Nephron (organoid): ENCODE measurements at regions not wholly inside any gene's neighbourhood (a gene's known extent, or its start where the extent isn't known, plus 50 kb on each side); places are given as distances from the start of the nearest gene placed in this dataset.

ENCODE experiments used
- H3K27ac Mint-ChIP-seq, 3 experiments: 2 replicates each; pipeline ENCODE4 v1.8.0; 2020; ENCODE audit warnings: mixed read lengths in 3 of 3, mild to moderate bottlenecking in 2 of 3, moderate library complexity in 1 of 3
- H3K27me3 Mint-ChIP-seq: 2 replicates; pipeline ENCODE4 v1.8.0; 2021; ENCODE audit warnings: low read depth, mild to moderate bottlenecking, moderate library complexity, mixed read lengths
- H3K36me3 Mint-ChIP-seq: 2 replicates; pipeline ENCODE4 v1.8.0; 2020; ENCODE audit warnings: low read depth, mixed read lengths
- H3K4me1 Mint-ChIP-seq: 2 replicates; pipeline ENCODE4 v1.8.0; 2020; ENCODE audit warnings: mixed read lengths
- H3K4me3 Mint-ChIP-seq, 3 experiments: 2 replicates each; pipeline ENCODE4 v1.8.0; 2020; ENCODE audit warnings: mild to moderate bottlenecking in 3 of 3, mixed read lengths in 3 of 3, moderate library complexity in 2 of 3
- H3K9me3 Mint-ChIP-seq: 2 replicates; pipeline ENCODE4 v1.8.0; 2020; ENCODE audit warnings: mixed read lengths
- TF ChIP-seq, protein P1 (sequence below), 3 experiments: fragments of 200-600 bp; sonication (generic); IDR thresholded peaks; one replicate each; pipeline ENCODE4 v1.5.0; 2021; ENCODE audit warnings: antibody characterized with exemption in 3 of 3; ENCODE audit not compliant: unreplicated experiment in 3 of 3

DNA sequence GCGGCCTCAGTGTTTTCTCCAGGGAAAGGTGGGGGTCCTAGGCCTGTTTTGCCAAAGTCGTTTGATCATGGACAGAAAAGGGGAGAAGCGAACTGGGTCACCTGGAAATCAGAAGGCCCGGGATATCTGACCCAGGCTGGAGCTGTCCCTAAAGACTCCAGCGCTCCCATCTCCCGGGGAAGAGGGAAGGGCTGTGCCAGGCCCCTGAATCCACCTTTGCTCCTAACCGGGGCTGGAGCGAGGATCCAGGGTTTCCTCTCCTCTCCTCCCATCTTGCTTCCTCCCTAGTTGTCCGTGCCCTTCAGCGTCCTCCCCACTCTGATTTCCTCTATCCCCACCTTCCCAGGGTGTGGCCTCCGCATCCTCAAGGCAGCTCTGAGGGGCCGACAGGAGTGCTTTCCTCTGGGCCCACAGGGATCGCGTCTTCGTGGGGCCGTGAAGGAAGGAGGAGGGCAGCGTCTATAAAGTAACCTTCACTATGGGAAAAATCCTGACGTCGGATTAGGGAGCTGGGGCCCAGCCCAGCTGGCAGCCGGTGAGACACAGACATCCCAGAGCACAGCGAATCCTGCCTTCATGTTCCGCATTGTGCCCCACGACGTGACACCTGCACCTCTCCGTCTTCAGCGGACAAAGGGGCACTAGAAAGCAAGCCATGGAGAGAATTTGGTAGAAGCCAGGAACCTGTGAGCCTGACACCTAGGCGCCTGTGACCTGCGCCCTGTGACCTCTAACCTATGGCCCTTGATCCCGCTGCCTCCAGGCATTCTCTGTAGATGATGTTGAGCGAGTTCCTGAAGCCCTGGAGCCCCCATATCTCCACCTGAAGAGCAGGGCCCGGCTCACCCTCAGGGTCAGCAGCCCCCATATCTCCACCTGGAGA, 212.7 kb upstream of the SALL3 start:
- no peak overlapping the region for H3K4me3 Mint-ChIP-seq
- H3K27ac Mint-ChIP-seq: no peak overlapping the region
- H3K36me3 Mint-ChIP-seq: no peaks in the 10 kb centered on the region
- TF ChIP-seq, protein P1, sequence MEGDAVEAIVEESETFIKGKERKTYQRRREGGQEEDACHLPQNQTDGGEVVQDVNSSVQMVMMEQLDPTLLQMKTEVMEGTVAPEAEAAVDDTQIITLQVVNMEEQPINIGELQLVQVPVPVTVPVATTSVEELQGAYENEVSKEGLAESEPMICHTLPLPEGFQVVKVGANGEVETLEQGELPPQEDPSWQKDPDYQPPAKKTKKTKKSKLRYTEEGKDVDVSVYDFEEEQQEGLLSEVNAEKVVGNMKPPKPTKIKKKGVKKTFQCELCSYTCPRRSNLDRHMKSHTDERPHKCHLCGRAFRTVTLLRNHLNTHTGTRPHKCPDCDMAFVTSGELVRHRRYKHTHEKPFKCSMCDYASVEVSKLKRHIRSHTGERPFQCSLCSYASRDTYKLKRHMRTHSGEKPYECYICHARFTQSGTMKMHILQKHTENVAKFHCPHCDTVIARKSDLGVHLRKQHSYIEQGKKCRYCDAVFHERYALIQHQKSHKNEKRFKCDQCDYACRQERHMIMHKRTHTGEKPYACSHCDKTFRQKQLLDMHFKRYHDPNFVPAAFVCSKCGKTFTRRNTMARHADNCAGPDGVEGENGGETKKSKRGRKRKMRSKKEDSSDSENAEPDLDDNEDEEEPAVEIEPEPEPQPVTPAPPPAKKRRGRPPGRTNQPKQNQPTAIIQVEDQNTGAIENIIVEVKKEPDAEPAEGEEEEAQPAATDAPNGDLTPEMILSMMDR (IDR thresholded peaks at IDR 0.05; ENCODE audit: unreplicated experiment in 3 of 3): no peak
- H3K4me1 Mint-ChIP-seq: no peaks in the 10 kb centered on the region
- peaks cover 32% of the 10 kb centered on the region for H3K27me3 Mint-ChIP-seq
- H3K9me3 Mint-ChIP-seq: peaks cover 3% of the 10 kb centered on the region

DNA sequence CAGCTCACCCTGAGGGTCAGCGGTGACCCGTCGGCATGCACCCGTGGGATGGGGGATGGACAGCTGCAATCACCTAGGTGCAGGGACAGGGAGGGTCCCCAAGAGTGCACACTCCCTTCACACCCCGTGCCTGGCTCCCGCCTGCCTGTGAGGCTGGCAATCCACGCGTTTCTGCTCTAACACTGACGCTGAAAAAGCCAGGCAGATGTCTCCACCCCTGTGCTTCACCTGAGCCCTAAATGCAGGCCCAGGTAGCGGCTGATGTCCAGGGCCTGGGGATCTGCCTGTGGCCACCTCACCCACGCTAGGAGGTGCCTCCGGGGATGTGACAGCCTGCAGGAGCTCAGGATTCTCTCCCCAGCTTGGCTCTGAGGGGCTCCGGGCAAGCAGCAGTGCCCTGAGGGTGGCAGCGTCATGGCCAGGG, 212.0 kb upstream of the SALL3 start:
- no peaks in the 10 kb centered on the region for H3K4me1 Mint-ChIP-seq
- peaks cover 36% of the 10 kb centered on the region for H3K27me3 Mint-ChIP-seq
- no peak overlapping the region for H3K4me3 Mint-ChIP-seq
- TF ChIP-seq, protein P1 (IDR thresholded peaks at IDR 0.05; ENCODE audit: unreplicated experiment in 3 of 3): no peak
- H3K36me3 Mint-ChIP-seq: no peaks in the 10 kb centered on the region
- no peak overlapping the region for H3K27ac Mint-ChIP-seq
- no peaks in the 10 kb centered on the region for H3K9me3 Mint-ChIP-seq

DNA sequence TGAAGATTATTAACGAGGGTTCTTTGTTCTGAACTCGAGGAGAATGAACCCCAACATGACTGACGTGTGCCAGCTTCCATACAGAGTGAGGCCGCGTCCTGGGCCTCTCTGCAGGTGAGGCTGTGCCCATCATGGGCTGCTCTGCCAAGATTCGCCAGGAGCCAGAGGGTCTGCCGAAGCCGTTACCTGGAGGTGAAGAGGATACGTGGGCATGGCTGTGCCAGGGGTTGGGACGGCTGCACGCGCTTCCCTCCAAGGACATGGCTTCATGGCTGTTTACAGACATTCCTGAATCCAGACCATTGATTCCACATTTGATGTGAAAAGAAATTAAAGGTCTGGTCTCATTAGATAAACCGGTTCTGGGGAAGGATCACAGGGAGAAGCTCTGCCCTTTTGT, 211.4 kb upstream of the SALL3 start:
- H3K4me3 Mint-ChIP-seq: no peak overlapping the region
- no peaks in the 10 kb centered on the region for H3K9me3 Mint-ChIP-seq
- TF ChIP-seq, protein P1 (IDR thresholded peaks at IDR 0.05; ENCODE audit: unreplicated experiment in 3 of 3): no peak
- no peaks in the 10 kb centered on the region for H3K36me3 Mint-ChIP-seq
- peaks cover 36% of the 10 kb centered on the region for H3K27me3 Mint-ChIP-seq
- no peak overlapping the region for H3K27ac Mint-ChIP-seq
- H3K4me1 Mint-ChIP-seq: no peaks in the 10 kb centered on the region

DNA sequence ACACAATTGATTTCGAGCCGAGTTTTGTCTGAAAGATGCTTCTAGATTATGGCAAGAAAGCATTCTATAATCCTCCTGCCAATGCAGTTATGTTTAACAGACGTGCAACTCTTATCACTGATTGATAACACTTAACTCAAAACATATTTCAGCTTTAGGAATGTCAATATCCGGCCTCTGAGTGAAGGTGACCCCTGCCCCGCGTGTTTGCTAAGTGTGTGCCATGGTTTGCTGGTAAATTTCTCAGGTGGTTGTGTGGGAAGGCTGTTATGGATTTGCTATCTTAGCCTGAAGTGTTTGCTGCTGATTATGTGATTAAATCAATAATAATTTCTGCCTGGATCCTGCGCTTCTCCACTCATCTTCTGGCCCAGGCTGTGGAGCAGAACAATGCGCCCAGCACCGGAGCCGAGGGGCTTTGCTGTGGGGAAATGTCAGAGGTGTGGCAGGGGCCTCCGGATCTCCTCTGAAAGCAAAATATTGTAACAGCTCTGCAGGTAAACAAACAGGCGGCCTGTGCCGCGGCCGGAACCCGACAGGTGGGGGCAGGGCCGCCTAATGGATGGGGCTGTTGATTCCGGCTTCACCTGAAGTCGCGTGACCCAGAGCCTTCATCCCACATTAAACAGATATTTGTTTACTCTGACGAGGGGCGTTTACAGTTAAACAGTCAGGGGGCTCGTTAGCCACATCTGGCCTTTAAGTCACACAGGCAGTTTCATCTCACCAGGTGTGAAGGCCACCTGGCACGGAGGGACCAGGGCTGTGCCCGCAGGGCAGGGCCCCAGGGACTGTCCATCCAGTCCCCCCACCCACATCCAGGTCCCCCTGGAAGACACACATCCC, 210.7 kb upstream of the SALL3 start:
- H3K4me3 Mint-ChIP-seq: no peak overlapping the region
- H3K4me1 Mint-ChIP-seq: no peaks in the 10 kb centered on the region
- TF ChIP-seq, protein P1 (IDR thresholded peaks at IDR 0.05; ENCODE audit: unreplicated experiment in 3 of 3): no peak
- no peak overlapping the region for H3K27ac Mint-ChIP-seq
- H3K27me3 Mint-ChIP-seq: peaks cover 36% of the 10 kb centered on the region
- no peaks in the 10 kb centered on the region for H3K36me3 Mint-ChIP-seq
- H3K9me3 Mint-ChIP-seq: no peaks in the 10 kb centered on the region

DNA sequence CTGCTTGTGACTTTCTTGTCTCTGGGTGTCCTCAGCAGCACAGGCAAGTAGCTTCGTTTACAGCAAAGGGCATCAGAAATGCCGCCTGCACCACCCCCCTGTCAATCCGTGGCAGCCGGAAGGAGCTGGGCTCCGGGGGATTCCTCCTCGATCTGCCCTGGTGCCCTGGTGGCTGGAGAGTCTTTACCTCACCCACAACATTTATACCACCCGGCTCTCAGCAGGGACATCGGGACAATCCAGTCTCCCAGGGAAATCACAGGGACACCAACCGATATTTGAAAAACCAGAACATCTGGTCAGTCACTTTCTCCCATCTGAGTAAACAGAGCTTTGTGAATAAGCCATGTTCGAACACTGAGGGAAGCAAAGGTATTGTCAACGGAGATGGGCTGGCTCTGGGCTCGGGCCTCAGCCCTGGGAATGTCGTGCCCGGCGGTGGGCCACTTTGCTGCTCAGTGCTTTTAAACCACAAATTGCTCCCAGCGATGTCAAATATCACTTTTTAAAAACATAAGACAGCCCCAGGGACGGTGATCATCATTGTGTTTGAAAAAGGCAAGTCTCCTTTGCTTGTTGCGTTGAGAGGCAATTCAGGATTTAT, 210.0 kb upstream of the SALL3 start:
- H3K27ac Mint-ChIP-seq: no peak overlapping the region
- TF ChIP-seq, protein P1 (IDR thresholded peaks at IDR 0.05; ENCODE audit: unreplicated experiment in 3 of 3): no peak
- H3K27me3 Mint-ChIP-seq: peaks cover 36% of the 10 kb centered on the region
- no peaks in the 10 kb centered on the region for H3K36me3 Mint-ChIP-seq
- no peak overlapping the region for H3K4me3 Mint-ChIP-seq
- no peaks in the 10 kb centered on the region for H3K9me3 Mint-ChIP-seq
- no peaks in the 10 kb centered on the region for H3K4me1 Mint-ChIP-seq
